GM20431 (cell line): ENCODE measurements at regions not wholly inside any gene's neighbourhood (a gene's known extent, or its start where the extent isn't known, plus 50 kb on each side); places are given as distances from the start of the nearest gene placed in this dataset.
"Not testable (repeated sequence)": the region's sequence is repeated elsewhere in the genome, so short reads cannot be mapped to it uniquely, and the experiment has no call there.

Experiments
- in situ Hi-C: fragments of 300-500 bp; cut with MseI, MboI; formaldehyde crosslinking; loops from one replicate; pipeline ENCODE4 v1.15.0; 2020; ENCODE audit warnings: low sequenced_read_pairs; ENCODE audit not compliant: unreplicated experiment

- in situ Hi-C loops = no loop called here
Observed at GRCh38 chr5:130529511-130530485, 625.5 kb downstream of the CHSY3 start.

DNA sequence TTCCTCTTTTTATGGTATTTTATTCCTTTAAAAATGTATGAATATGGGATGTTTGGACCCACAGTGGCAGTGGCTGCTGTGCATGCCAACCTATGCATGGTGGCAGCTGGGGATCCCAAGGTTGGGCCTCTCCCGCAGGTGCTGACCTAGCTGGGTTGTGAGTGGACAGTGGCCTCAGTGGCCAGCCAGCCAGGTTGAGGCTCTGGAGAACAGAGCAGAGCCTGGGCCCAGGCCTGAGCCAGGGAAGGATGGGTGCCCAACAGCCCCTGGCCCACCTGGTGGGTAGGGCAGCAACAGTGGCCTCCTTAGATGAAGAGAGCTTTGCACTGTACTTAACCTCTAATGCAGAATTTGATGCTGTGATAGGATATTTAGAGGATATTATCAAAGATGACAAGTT, 624.8 kb downstream of the CHSY3 start:
- in situ Hi-C loops = no loop called here

DNA sequence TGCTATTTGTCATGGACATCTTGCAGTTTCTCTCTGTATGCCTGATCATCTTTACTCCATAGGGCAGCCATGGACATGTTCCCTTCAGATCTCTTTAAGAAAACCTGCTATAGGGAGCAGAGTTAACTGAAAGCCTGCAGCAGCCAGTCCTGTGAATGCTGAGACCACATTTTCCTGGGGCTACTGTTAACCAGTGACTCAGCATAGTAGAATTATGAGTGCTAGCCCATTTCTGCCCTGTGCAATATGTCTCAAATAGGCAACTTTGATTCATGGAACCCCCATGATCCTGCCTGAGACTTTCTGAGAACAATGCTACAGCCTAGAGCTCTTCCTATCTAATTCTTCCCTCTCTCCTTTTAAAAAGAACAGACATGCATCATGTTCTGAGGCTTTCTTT, 624.2 kb downstream of the CHSY3 start:
- in situ Hi-C loops = no loop called here

DNA sequence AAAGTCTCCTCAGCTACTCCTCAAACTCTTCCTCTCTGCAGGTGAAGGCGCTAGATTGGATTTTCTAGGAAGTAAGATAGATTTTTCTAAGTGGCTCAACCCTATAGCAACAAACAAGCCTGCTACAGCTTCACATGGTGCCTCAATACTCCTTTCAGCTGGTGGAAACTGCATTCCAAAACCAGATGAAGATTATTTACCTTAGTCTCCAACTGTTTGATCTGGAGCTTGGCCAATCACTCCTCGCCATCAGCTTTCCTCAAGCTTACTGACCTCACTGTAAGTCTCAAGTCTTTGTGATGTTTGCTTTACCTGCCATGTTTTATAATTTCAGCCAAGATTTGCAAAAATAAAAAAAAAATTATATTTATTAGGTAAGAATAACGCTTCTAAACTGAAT, 622.4 kb downstream of the CHSY3 start:
- in situ Hi-C loops = no loop called here

DNA sequence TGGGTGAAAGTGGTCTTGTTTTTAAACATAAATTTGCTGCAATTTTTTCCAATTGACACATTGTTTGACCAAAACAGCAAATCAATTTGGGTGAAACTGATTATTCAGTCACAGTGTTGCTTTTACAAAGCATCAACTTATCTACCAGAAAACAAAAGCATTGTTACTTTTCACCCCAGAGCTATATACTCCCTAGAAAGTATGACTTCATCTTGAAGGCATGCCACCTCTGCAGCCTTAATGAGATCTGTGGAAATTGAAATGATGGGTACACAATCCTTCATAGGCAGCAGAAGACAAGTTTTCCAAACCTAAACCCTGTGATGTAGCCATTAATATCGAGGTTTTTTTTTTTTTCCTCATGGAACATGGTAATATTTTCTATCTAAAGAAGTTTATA, 615.9 kb downstream of the CHSY3 start:
- in situ Hi-C loops = no loop called here

- in situ Hi-C loops = no loop called here
Observed at GRCh38 chr5:130514984-130515690, 610.9 kb downstream of the CHSY3 start.

GRCh38 chr5:130502702-130503101, 598.4 kb downstream of the CHSY3 start:
- in situ Hi-C loops = no loop called here

GRCh38 chr5:130501151-130501865, 597.0 kb downstream of the CHSY3 start:
- in situ Hi-C loops = no loop called here

GRCh38 chr5:130500495-130500894, 596.2 kb downstream of the CHSY3 start:
- in situ Hi-C loops = not testable (repeated sequence)

DNA sequence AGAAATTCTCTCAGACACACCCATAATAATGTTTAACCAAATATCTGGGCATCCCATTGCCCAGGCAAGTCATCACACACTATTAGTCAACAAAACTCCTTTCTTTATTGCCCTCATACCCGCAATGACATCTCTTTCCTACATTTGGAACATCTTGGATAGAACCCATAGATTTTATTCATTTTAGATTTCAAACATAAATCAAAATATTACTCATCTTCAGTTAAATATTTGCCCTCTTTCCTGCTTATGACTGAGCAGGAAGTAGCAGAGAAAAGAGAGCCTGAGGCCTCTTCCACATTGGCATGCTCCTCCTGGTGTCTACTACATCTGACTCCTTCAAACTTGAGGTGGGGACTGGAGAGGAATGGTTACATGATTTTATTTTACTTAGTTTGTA, 592.0 kb downstream of the CHSY3 start:
- in situ Hi-C loops = no loop called here

- in situ Hi-C loops = no loop called here
Observed at GRCh38 chr5:130488252-130488651, 584.0 kb downstream of the CHSY3 start.

DNA sequence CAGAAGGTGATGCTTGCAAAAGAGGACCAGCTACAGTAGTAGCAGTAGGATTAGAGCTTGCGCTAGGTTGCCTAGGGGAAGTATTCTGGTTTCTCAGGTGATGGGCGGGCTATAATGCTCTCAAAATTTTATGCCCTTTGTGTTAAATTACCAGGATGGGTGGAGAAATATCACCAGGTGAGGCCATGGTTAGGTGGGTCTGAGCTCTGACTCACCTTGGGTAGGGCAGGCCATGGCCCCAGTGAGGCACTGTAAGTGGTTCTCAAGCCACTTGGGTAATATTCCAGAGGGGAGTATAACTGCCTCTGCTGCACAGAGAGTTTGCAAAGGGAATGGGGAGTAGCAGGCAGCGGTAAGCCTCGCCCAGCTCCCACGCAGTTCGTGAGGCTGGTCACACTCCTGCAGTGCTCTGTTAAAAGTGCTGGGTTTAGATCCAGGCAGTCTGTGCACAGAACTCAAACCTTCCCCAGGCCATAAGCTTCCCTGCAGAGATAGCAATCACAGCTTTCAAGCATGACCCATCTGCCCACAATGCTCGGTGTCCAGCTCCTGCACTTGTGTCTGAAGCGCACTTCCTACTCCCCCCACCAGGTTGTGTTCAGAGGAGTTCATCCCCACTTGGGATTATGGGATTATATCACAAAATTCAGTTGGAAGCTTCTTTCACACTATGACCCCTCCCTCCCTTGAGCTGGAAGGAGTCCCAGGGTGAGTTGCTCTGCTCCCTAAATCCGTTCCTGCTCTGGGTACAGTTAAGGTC, 575.0 kb downstream of the CHSY3 start:
- in situ Hi-C loops = no loop called here

DNA sequence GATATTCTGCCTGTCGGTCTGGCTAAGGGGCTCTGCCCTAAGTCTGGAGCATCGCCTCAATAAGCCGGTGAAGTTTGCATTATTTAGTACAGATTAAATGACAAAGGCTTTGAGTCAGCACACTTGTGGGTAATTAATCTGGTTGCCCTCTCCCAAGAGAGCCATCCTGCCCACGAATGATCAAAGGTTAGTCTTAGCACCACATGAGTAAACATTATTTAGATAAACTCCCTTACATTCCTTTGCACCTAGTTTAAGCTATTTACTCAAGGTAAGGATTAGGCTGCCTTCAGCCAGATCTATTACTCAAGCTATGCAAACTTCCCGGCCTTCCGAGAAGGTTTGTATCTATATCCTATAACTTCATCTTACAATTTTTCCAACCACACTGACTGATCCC, 572.1 kb downstream of the CHSY3 start:
- in situ Hi-C loops = no loop called here

DNA sequence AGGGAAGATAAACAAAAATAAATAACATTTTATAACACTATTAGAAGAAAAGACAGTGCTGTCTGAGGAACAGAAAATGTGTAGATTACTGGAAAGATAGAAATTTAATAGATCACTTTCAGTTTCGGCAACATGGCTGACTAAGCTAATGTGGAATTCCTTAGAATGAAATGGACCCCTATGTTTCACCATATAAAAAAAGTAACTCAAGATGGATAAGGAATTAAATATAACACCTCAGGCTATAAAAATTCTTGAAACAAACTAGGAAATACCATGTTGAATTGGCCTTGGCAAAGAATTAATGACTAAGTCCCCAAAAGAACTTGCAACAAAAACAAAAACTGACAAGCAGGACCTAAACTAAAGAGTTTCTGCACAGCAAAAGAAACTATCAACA, 558.3 kb downstream of the CHSY3 start:
- in situ Hi-C loops = no loop called here

DNA sequence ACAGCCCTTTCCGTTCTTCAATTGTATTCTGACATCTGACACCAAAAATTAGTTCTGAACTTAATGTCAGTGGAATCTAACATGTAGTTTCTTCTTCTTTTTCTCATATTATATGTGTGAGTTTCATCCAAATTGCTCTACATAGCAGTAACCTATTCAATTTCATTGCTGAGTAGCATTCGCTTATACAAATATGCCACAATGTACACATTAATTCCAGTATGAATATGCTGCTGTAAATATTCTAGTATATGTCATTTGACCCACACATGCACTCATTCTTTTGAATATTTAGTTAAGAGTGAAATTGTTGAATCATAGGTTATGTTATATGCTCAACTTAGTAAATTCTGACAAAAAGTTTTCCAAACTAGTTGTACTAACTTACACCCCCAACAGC, 550.9 kb downstream of the CHSY3 start:
- in situ Hi-C loops = no loop called here

DNA sequence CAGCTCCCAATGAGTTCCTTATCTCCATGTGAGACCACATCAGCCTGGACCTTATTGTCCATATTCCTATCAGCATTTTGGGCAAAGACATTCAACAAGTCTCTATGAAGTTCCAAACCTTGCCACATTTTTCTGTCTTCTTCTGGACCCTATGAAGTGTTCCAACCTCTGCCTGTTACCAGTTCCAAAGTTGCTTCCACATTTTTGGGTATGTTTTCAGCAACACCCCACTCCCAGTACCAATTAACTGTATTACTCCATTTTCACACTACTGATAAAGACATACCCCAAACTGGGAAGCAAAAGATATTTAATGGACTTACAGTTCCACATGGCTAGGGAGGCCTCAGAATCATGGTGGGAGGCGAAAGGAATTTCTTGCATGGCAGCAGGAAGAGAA, 548.5 kb downstream of the CHSY3 start:
- in situ Hi-C loops = no loop called here

DNA sequence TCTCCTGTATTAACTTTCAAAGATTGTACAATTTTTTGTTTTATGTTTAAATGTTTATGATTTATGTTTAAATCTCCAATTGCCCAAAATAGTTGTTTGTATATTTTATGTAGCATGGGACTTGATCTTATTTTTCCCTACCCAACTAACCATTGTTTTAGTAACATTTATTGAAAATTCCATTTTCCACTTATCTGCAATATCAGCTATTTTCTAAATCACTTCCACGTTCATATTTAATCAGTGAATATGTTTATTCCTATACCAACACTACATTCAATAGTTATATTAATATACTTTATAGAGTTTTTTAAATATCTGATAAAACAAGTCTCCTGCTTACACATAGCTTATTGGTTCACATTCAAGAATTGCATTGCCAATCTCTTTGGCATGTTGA, 532.2 kb downstream of the CHSY3 start:
- in situ Hi-C loops = no loop called here

DNA sequence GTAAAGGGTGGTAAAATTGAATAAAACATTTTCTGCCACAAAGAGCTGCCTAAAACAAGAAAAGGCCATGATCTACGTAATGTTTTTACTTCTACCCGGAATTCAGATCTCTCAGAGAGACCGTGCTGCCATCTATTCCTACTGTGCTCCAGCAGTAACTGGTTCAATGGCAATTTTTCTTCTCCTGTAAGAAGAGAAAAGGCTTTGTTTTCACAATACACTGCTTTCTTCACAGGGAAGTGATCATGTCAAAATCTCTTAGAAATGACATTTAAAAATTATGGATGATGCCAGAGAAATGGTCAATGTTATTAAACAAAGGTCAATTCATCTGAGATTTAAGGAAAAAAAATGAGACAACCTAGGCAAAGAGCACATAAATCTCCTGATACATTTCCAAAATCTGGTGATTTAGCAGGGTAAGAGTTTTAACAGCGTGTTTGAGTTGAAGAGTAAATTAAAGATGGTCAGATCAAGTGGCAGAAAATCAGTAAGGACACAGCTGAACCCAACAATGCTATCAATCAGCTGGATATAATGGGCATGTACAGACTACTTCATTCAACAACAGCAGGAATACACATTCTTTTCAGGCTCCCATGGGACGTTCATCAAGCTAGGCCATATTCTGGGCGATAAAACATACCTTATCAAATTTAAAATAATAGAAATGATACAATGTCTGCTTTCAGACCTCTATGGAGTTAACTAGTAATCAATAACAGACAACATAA, 523.1 kb downstream of the CHSY3 start:
- in situ Hi-C loops = no loop called here

GRCh38 chr5:130425424-130425823, 521.2 kb downstream of the CHSY3 start:
- in situ Hi-C loops = no loop called here
